HG02642 (cell line): ENCODE measurements at regions not wholly inside any gene's neighbourhood (a gene's known extent, or its start where the extent isn't known, plus 50 kb on each side); places are given as distances from the start of the nearest gene placed in this dataset.

Experiments used
- ATAC-seq: cut with Tn5 transposase; IDR thresholded peaks from one replicate; pipeline ENCODE4 v1.9.1; 2021; ENCODE audit warnings: mild to moderate bottlenecking; ENCODE audit not compliant: unreplicated experiment, poor library complexity

GRCh38 chr10:120982507-120982906 is 131.3 kb downstream of the WDR11 start:
- ATAC-seq = no peak

- ATAC-seq = no peak
Measured at GRCh38 chr10:120983721-120984120, 132.6 kb downstream of the WDR11 start.

- no peak for ATAC-seq
Measured at GRCh38 chr10:120984221-120984620, 133.1 kb downstream of the WDR11 start.

GRCh38 chr10:120987359-120987758 is 136.2 kb downstream of the WDR11 start:
- no peak for ATAC-seq

- no peak for ATAC-seq
Measured at GRCh38 chr10:120988751-120989150, 137.6 kb downstream of the WDR11 start.

GRCh38 chr10:120989279-120989678 is 138.1 kb downstream of the WDR11 start:
- ATAC-seq = no peak

- no peak for ATAC-seq
Measured at GRCh38 chr10:120989996-120990598, 138.9 kb downstream of the WDR11 start.

- ATAC-seq = no peak
Measured at GRCh38 chr10:120990831-120991230, 139.7 kb downstream of the WDR11 start.

- ATAC-seq = no peak
Measured at GRCh38 chr10:120993089-120993488, 141.9 kb downstream of the WDR11 start.

- no peak for ATAC-seq
Measured at GRCh38 chr10:120995768-120996167, 144.6 kb downstream of the WDR11 start.

GRCh38 chr10:120996456-120997034 is 145.4 kb downstream of the WDR11 start:
- no peak for ATAC-seq

- no peak for ATAC-seq
Measured at GRCh38 chr10:120997313-120997712, 146.2 kb downstream of the WDR11 start.

GRCh38 chr10:120997756-120998155 is 146.6 kb downstream of the WDR11 start:
- no peak for ATAC-seq

GRCh38 chr10:120998251-120998650 is 147.1 kb downstream of the WDR11 start:
- ATAC-seq = no peak

GRCh38 chr10:120998782-120999285 is 147.7 kb downstream of the WDR11 start:
- no peak for ATAC-seq

- ATAC-seq = no peak
Measured at GRCh38 chr10:120999868-121000267, 148.7 kb downstream of the WDR11 start.

GRCh38 chr10:121002586-121003205 is 151.5 kb downstream of the WDR11 start:
- no peak for ATAC-seq

GRCh38 chr10:121005948-121006587 is 154.9 kb downstream of the WDR11 start:
- no peak for ATAC-seq

- no peak for ATAC-seq
Measured at GRCh38 chr10:121007264-121007663, 156.1 kb downstream of the WDR11 start.

GRCh38 chr10:121015916-121016315 is 164.8 kb downstream of the WDR11 start:
- ATAC-seq = no peak

- ATAC-seq = no peak
Measured at GRCh38 chr10:121024905-121025584, 173.9 kb downstream of the WDR11 start.
